ENCODE measurements at regions not wholly inside any gene's neighbourhood (a gene's known extent, or its start where the extent isn't known, plus 50 kb on each side); places are given as distances from the start of the nearest gene placed in this dataset.

DNA sequence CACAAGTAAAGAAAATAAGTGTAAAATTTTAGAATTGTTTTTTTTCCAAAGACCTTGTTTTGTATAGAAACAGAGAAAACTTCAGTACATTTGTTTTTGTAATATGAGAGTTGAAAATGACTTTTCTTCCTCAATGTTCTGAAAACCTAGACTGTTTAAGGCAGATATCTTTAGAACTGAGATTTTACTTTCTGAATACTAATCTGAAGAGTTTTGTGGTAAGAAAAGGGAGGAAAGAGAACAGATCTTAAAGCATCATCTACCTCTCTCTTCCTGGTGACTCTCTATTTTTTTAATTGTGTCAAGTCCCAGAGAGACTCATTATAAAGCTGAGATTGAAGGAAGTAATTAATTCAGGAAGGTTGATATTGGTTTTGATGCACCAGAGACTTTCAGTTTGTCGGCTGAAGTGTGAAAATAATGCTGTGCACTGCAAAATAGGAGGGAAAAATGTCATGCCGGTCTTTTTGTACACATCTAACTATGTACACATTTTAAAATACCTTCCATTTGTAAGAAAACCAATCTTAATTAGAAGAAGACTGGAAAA is 142.1 kb upstream of the NAALADL2 start:
- Histone ChIP-seq H3K9me3 (ENCODE audit: low read length) (no peaks in the 10 kb centered on the region), H3K36me3 (ENCODE audit: insufficient read depth, low read length) (no peaks in the 10 kb centered on the region), H3K9me2 (ENCODE audit: insufficient read depth, low read length) (no peaks in the 10 kb centered on the region), H3K4me3 (ENCODE audit: low read depth, low read length, poor library complexity, severe bottlenecking) (no peak overlapping the region), H2AFZ (ENCODE audit: low read length) (no peak overlapping the region), H3K4me1 (ENCODE audit: insufficient read depth, low read length, poor library complexity, severe bottlenecking) (no peaks in the 10 kb centered on the region), H3K79me2 (ENCODE audit: insufficient read depth, low read depth, low read length) (no peaks in the 10 kb centered on the region), H4K20me1 (ENCODE audit: insufficient read depth, low read length) (no peaks in the 10 kb centered on the region), H3K4me2 (ENCODE audit: low read length) (no peak overlapping the region), H3K27ac (ENCODE audit: low read depth, low read length, poor library complexity, severe bottlenecking) (no peak overlapping the region)
- intact Hi-C loops (cut with micrococcal nuclease; ENCODE audit: unreplicated experiment): no loop called here
- no peak for TF ChIP-seq EZH2phosphoT487 (IDR thresholded peaks at IDR 0.05; ENCODE audit: borderline replicate concordance, low read depth, low read length)
- TF ChIP-seq, protein P1, sequence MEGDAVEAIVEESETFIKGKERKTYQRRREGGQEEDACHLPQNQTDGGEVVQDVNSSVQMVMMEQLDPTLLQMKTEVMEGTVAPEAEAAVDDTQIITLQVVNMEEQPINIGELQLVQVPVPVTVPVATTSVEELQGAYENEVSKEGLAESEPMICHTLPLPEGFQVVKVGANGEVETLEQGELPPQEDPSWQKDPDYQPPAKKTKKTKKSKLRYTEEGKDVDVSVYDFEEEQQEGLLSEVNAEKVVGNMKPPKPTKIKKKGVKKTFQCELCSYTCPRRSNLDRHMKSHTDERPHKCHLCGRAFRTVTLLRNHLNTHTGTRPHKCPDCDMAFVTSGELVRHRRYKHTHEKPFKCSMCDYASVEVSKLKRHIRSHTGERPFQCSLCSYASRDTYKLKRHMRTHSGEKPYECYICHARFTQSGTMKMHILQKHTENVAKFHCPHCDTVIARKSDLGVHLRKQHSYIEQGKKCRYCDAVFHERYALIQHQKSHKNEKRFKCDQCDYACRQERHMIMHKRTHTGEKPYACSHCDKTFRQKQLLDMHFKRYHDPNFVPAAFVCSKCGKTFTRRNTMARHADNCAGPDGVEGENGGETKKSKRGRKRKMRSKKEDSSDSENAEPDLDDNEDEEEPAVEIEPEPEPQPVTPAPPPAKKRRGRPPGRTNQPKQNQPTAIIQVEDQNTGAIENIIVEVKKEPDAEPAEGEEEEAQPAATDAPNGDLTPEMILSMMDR (conservative IDR thresholded peaks at IDR 0.05; ENCODE audit: low read length): no peak
- no peak for DNase-seq (ENCODE audit: low spot score)
- ChIA-PET CTCF (ENCODE audit: unreplicated experiment) (no interaction called here), POLR2A (no interaction called here)
- no TSS peak for BruUV-seq (replicated peaks)

DNA sequence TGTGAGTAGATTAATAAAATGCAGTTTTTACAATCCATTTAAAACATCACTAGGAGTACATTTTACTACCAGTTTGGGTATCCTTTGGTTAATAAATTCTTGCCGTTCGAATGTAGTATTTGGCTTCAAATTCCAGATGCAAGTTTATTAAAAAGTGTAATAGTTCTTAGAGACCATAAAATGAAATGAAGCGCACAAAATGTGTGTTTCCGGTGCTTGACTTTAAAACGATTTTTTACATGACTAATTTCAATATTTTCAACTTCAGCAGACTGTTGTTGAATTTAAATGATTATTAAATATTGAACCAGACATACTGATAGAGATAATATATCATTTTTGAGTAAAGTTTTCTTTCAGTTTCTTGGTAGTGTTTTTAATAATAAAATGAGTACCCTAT is 138.4 kb upstream of the NAALADL2 start:
- Histone ChIP-seq H3K9me3 (ENCODE audit: low read length) (no peaks in the 10 kb centered on the region), H2AFZ (ENCODE audit: low read length) (no peak overlapping the region), H4K20me1 (ENCODE audit: insufficient read depth, low read length) (no peaks in the 10 kb centered on the region), H3K4me1 (ENCODE audit: insufficient read depth, low read length, poor library complexity, severe bottlenecking) (no peaks in the 10 kb centered on the region), H3K27ac (ENCODE audit: low read depth, low read length, poor library complexity, severe bottlenecking) (no peak overlapping the region), H3K4me2 (ENCODE audit: low read length) (no peak overlapping the region), H3K36me3 (ENCODE audit: insufficient read depth, low read length) (no peaks in the 10 kb centered on the region), H3K79me2 (ENCODE audit: insufficient read depth, low read depth, low read length) (no peaks in the 10 kb centered on the region), H3K4me3 (ENCODE audit: low read depth, low read length, poor library complexity, severe bottlenecking) (no peak overlapping the region), H3K9me2 (ENCODE audit: insufficient read depth, low read length) (no peaks in the 10 kb centered on the region)
- ChIA-PET POLR2A (no interaction called here), CTCF (ENCODE audit: unreplicated experiment) (no interaction called here)
- no TSS peak for BruUV-seq (replicated peaks)
- intact Hi-C loops (cut with micrococcal nuclease; ENCODE audit: unreplicated experiment): no loop called here
- no peak for DNase-seq (ENCODE audit: low spot score)
- TF ChIP-seq EZH2phosphoT487 (IDR thresholded peaks at IDR 0.05; ENCODE audit: borderline replicate concordance, low read depth, low read length): no peak
- TF ChIP-seq, protein P1 (conservative IDR thresholded peaks at IDR 0.05; ENCODE audit: low read length): no peak

- Histone ChIP-seq H3K79me2 (ENCODE audit: insufficient read depth, low read depth, low read length) (no peaks in the 10 kb centered on the region), H2AFZ (ENCODE audit: low read length) (no peak overlapping the region), H3K9me3 (ENCODE audit: low read length) (no peaks in the 10 kb centered on the region), H3K4me2 (ENCODE audit: low read length) (no peak overlapping the region), H4K20me1 (ENCODE audit: insufficient read depth, low read length) (no peaks in the 10 kb centered on the region), H3K9me2 (ENCODE audit: insufficient read depth, low read length) (no peaks in the 10 kb centered on the region), H3K4me1 (ENCODE audit: insufficient read depth, low read length, poor library complexity, severe bottlenecking) (no peaks in the 10 kb centered on the region), H3K27ac (ENCODE audit: low read depth, low read length, poor library complexity, severe bottlenecking) (no peak overlapping the region), H3K36me3 (ENCODE audit: insufficient read depth, low read length) (no peaks in the 10 kb centered on the region), H3K4me3 (ENCODE audit: low read depth, low read length, poor library complexity, severe bottlenecking) (no peak overlapping the region)
- intact Hi-C loops (cut with micrococcal nuclease; ENCODE audit: unreplicated experiment): no loop called here
- BruUV-seq (replicated peaks): no TSS peak
- ChIA-PET CTCF (ENCODE audit: unreplicated experiment) (no interaction called here), POLR2A (no interaction called here)
- no peak for DNase-seq (ENCODE audit: low spot score)
- TF ChIP-seq EZH2phosphoT487 (IDR thresholded peaks at IDR 0.05; ENCODE audit: borderline replicate concordance, low read depth, low read length): no peak
- TF ChIP-seq, protein P1 (conservative IDR thresholded peaks at IDR 0.05; ENCODE audit: low read length): no peak
Measured at GRCh38 chr3:174725303-174725702, 133.8 kb upstream of the NAALADL2 start.
